ENCODE measurements at regions not wholly inside any gene's neighbourhood (a gene's known extent, or its start where the extent isn't known, plus 50 kb on each side); places are given as distances from the start of the nearest gene placed in this dataset.

- TF ChIP-seq CTCF (IDR thresholded peaks at IDR 0.05) (no peak), POLR2AphosphoS5 (IDR thresholded peaks at IDR 0.05; ENCODE audit: low read depth, low read length) (no peak)
- TF ChIP-seq, protein P1, sequence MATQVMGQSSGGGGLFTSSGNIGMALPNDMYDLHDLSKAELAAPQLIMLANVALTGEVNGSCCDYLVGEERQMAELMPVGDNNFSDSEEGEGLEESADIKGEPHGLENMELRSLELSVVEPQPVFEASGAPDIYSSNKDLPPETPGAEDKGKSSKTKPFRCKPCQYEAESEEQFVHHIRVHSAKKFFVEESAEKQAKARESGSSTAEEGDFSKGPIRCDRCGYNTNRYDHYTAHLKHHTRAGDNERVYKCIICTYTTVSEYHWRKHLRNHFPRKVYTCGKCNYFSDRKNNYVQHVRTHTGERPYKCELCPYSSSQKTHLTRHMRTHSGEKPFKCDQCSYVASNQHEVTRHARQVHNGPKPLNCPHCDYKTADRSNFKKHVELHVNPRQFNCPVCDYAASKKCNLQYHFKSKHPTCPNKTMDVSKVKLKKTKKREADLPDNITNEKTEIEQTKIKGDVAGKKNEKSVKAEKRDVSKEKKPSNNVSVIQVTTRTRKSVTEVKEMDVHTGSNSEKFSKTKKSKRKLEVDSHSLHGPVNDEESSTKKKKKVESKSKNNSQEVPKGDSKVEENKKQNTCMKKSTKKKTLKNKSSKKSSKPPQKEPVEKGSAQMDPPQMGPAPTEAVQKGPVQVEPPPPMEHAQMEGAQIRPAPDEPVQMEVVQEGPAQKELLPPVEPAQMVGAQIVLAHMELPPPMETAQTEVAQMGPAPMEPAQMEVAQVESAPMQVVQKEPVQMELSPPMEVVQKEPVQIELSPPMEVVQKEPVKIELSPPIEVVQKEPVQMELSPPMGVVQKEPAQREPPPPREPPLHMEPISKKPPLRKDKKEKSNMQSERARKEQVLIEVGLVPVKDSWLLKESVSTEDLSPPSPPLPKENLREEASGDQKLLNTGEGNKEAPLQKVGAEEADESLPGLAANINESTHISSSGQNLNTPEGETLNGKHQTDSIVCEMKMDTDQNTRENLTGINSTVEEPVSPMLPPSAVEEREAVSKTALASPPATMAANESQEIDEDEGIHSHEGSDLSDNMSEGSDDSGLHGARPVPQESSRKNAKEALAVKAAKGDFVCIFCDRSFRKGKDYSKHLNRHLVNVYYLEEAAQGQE (IDR thresholded peaks at IDR 0.05; ENCODE audit: insufficient read depth in 1 of 2, low read depth in 2 of 2, low read length in 1 of 2), result no peak
These were observed 648.8 kb downstream of the METTL15 start for GRCh38 chr11:28756977-28757376.
